Breast epithelium (tissue), 4 donors: ENCODE measurements at regions not wholly inside any gene's neighbourhood (a gene's known extent, or its start where the extent isn't known, plus 50 kb on each side); places are given as distances from the start of the nearest gene placed in this dataset.
"Not testable (repeated sequence)": the region's sequence is repeated elsewhere in the genome, so short reads cannot be mapped to it uniquely, and the experiment has no call there.

ENCODE experiments used
- DNase-seq, 2 donors: peaks; one replicate each; pipeline ENCODE4 v3.0.0-alpha.2; 2019; ENCODE audit warnings: low spot score in 2 of 2
- H3K27ac ChIP-seq, 2 donors: fragments of 200-600 bp; sonication (generic) in 1 of 2; one replicate each; pipeline ENCODE4 v1.5.1; 2016 to 2019; ENCODE audit warnings: mild to moderate bottlenecking in 1 of 2
- H3K27me3 ChIP-seq, 2 donors: fragments of 200-600 bp; sonication (generic) in 1 of 2; one replicate each; pipeline versions ENCODE4 v1.5.1 to v1.6.0; 2017 to 2019; ENCODE audit warnings: control low read depth in 1 of 2, mild to moderate bottlenecking in 1 of 2
- H3K36me3 ChIP-seq: fragments of 200-600 bp; one replicate; pipeline ENCODE4 v1.5.1; 2019
- H3K4me1 ChIP-seq, 2 donors: fragments of 200-600 bp; sonication (generic); one replicate each; pipeline ENCODE4 v1.5.1; 2016 to 2019; ENCODE audit warnings: control low read depth in 1 of 2
- H3K4me3 ChIP-seq, 3 donors: fragments of 200-600 bp; sonication (generic); 1 replicate in 2 of 3; 2 replicates in 1 of 3; pipeline ENCODE4 v1.5.1; 2016 to 2019; ENCODE audit warnings: mild to moderate bottlenecking in 3 of 3, moderate library complexity in 2 of 3
- H3K9me3 ChIP-seq, 2 donors: fragments of 200-600 bp; sonication (generic) in 1 of 2; one replicate each; pipeline ENCODE4 v1.5.1; 2016 to 2019; ENCODE audit warnings: control low read depth in 1 of 2
- CTCF ChIP-seq, 3 donors: fragments of 450-650 bp; IDR thresholded peaks; one replicate each; pipeline ENCODE4 v1.5.1; 2016 to 2017; ENCODE audit warnings: antibody characterized with exemption in 3 of 3, mild to moderate bottlenecking in 3 of 3, moderate library complexity in 3 of 3
- POLR2A ChIP-seq: fragments of 450-650 bp; IDR thresholded peaks from one replicate; pipeline ENCODE4 v1.6.1; 2016; ENCODE audit warnings: antibody characterized with exemption, mild to moderate bottlenecking, moderate library complexity
- POLR2AphosphoS5 ChIP-seq, 3 donors: sonication (generic); formaldehyde crosslinking; IDR thresholded peaks; one replicate each; pipeline ENCODE4 v1.6.1; 2017; ENCODE audit warnings: antibody characterized with exemption in 3 of 3
- intact Hi-C: fragments of 100-400 bp; cut with DNase I; formaldehyde crosslinking; loops from one replicate; pipeline ENCODE4 v1.15.1; 2023; ENCODE audit warnings: low total_unique reads

DNA sequence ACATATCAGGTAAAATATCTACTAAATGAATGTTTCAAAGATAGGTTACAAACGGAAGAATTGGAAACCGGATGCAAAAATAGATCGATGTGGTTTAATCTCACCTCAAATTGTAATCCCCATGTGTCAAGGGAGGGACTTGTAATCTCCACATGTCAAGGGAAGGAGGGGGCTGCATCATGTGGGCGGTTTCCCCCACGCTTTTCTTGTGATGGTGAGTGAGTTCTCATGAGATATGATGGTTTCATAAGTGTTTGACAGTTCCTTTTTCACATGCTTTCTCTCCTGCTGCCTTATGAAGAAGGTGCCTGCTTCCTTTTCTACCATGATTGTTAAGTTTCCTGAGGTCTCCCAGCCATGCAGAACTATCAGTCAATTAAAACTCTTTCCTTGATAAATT lies 408.7 kb upstream of the TMPRSS15 start:
- no peak for DNase-seq
- Histone ChIP-seq H3K4me1 (no peaks in the 10 kb centered on the region), H3K9me3 (no peaks in the 10 kb centered on the region), H3K4me3 (no peak overlapping the region), H3K36me3 (no peaks in the 10 kb centered on the region), H3K27ac (no peak overlapping the region), H3K27me3 (no peaks in the 10 kb centered on the region)
- intact Hi-C loops, result no loop called here
- no peak for TF ChIP-seq POLR2A
- TF ChIP-seq POLR2AphosphoS5 (IDR thresholded peaks at IDR 0.05), result no peak
- no peak for TF ChIP-seq CTCF (IDR thresholded peaks at IDR 0.05)

DNA sequence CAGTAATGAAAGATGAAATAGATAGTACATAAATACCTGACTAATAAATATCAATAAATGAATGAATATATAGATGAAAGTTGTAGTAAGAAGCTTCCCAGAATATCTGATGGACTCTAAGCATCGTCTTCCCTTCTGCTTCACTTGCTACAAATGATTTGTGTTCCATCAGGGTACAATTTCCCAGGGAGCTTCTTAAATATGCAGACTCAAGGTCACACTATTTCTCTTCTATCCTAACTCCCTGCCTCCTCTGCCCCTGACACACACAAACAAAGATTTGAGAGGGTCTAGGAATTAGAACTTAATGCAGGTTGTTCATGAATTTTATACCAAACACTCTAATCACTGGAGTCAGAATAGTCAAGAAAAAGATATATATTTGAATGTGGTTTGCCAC lies 415.9 kb upstream of the TMPRSS15 start:
- TF ChIP-seq POLR2A, result no peak
- no peaks in the 10 kb centered on the region for H3K4me1 ChIP-seq
- DNase-seq, result no peak
- H3K27ac ChIP-seq, result no peak overlapping the region
- H3K27me3 ChIP-seq, result no peaks in the 10 kb centered on the region
- H3K9me3 ChIP-seq, result no peaks in the 10 kb centered on the region
- intact Hi-C loops, result no loop called here
- no peak overlapping the region for H3K4me3 ChIP-seq
- no peaks in the 10 kb centered on the region for H3K36me3 ChIP-seq

DNA sequence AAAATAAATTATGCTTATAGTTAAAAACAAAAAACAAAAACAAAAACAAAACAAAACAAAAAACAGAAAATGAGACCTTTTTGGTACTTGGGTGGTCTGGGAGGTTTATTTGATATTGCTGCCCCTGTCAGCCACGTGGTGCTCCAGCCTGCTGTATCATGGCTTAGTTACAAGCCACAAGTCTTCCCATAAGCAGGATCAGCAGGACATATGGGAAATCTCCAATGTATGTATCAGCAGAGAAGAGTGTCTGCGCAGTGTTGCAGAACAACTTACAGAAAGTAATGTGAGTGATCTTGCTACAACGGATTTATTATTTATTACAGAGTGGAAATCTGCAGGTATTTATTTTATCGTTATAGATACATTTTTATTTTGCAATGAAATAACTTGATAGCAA lies 423.0 kb upstream of the TMPRSS15 start:
- no peaks in the 10 kb centered on the region for H3K27me3 ChIP-seq
- H3K27ac ChIP-seq, result no peak overlapping the region
- no peak for DNase-seq
- no peaks in the 10 kb centered on the region for H3K36me3 ChIP-seq
- TF ChIP-seq POLR2AphosphoS5 (IDR thresholded peaks at IDR 0.05), result no peak
- no peak for TF ChIP-seq CTCF (IDR thresholded peaks at IDR 0.05)
- no peak for TF ChIP-seq POLR2A
- no peaks in the 10 kb centered on the region for H3K4me1 ChIP-seq
- intact Hi-C loops, result no loop called here
- no peaks in the 10 kb centered on the region for H3K9me3 ChIP-seq
- H3K4me3 ChIP-seq, result no peak overlapping the region

GRCh38 chr21:18831942-18832676 lies 428.5 kb upstream of the TMPRSS15 start:
- Histone ChIP-seq H3K36me3 (no peaks in the 10 kb centered on the region), H3K4me1 (no peaks in the 10 kb centered on the region), H3K4me3 (no peak overlapping the region), H3K9me3 (no peaks in the 10 kb centered on the region), H3K27me3 (no peaks in the 10 kb centered on the region), H3K27ac (no peak overlapping the region)
- TF ChIP-seq POLR2AphosphoS5 (IDR thresholded peaks at IDR 0.05) (no peak), POLR2A (no peak), CTCF (IDR thresholded peaks at IDR 0.05) (no peak)
- no peak for DNase-seq
- intact Hi-C loops, result no loop called here

DNA sequence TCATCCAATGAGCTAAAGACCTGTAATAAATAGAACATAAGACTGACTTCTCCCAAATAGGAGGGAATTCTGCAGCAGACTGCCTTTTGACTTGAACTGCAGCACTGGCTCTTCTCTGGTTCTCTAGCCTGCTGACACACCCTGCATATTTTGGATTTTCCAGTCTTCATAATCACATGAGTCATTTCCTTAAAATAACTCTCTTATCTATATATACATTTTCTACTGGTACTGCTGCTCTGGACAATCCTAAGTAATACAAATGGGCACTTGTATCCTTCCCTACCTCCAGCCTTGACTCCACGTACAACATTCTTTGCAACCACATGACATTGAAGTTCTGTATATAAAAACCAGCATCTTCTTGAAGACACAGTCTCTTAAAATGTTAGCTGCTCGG lies 429.4 kb upstream of the TMPRSS15 start:
- Histone ChIP-seq H3K36me3 (no peaks in the 10 kb centered on the region), H3K4me3 (no peak overlapping the region), H3K27ac (no peak overlapping the region), H3K9me3 (no peaks in the 10 kb centered on the region), H3K27me3 (no peaks in the 10 kb centered on the region), H3K4me1 (no peaks in the 10 kb centered on the region)
- intact Hi-C loops, result no loop called here
- DNase-seq, result no peak
- TF ChIP-seq CTCF (IDR thresholded peaks at IDR 0.05) (no peak), POLR2AphosphoS5 (IDR thresholded peaks at IDR 0.05) (no peak), POLR2A (no peak)

DNA sequence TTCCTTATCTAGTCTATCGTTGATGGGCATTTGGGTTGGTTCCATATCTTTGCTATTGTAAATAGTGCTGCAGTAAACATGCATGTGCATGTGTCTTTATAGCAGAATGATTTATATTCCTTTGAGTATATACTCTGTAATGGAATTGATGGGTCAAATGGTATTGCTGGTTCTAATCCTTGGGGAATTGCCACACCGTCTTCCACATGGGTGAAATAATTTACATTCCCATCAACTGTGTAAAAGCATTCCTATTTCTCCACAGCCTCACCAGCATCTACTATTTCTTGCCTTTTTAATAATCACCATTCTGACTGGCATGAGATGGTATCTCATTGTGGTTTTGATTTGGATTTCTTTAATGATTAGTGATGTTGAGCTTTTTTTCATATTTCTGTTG lies 430.5 kb upstream of the TMPRSS15 start:
- intact Hi-C loops, H3K4me1 ChIP-seq, H3K27me3 ChIP-seq, H3K9me3 ChIP-seq, DNase-seq, H3K36me3 ChIP-seq, H3K27ac ChIP-seq, H3K4me3 ChIP-seq: not testable (repeated sequence)
